HG03460 (cell line): ENCODE measurements at regions not wholly inside any gene's neighbourhood (a gene's known extent, or its start where the extent isn't known, plus 50 kb on each side); places are given as distances from the start of the nearest gene placed in this dataset.

Source experiments
- ATAC-seq: cut with Tn5 transposase; IDR thresholded peaks from one replicate; pipeline ENCODE4 v1.9.1; 2021; ENCODE audit not compliant: unreplicated experiment

- ATAC-seq = no peak
Observed at GRCh38 chr11:45597097-45597496, 68.3 kb downstream of the CHST1 start.

GRCh38 chr11:45596571-45596970 lies 68.9 kb downstream of the CHST1 start:
- no peak for ATAC-seq

GRCh38 chr11:45593992-45594391 lies 71.4 kb downstream of the CHST1 start:
- no peak for ATAC-seq

- ATAC-seq = no peak
Observed at GRCh38 chr11:45592636-45593035, 72.8 kb downstream of the CHST1 start.

GRCh38 chr11:45590743-45591142 lies 74.7 kb downstream of the CHST1 start:
- no peak for ATAC-seq

GRCh38 chr11:45585205-45585604 lies 80.2 kb downstream of the CHST1 start:
- ATAC-seq = no peak

- ATAC-seq = no peak
Observed at GRCh38 chr11:45583981-45584566, 81.3 kb downstream of the CHST1 start.

- no peak for ATAC-seq
Observed at GRCh38 chr11:45580399-45580798, 85.0 kb downstream of the CHST1 start.

GRCh38 chr11:45578316-45578715 lies 87.1 kb downstream of the CHST1 start:
- no peak for ATAC-seq

- ATAC-seq = no peak
Observed at GRCh38 chr11:45577752-45578151, 87.7 kb downstream of the CHST1 start.

- no peak for ATAC-seq
Observed at GRCh38 chr11:45576461-45577215, 88.8 kb downstream of the CHST1 start.

GRCh38 chr11:45573728-45574127 lies 91.7 kb downstream of the CHST1 start:
- no peak for ATAC-seq

- ATAC-seq = no peak
Observed at GRCh38 chr11:45572354-45573123, 92.9 kb downstream of the CHST1 start.

GRCh38 chr11:45569776-45570175 lies 95.6 kb downstream of the CHST1 start:
- no peak for ATAC-seq

- ATAC-seq = no peak
Observed at GRCh38 chr11:45568049-45568448, 97.4 kb downstream of the CHST1 start.

GRCh38 chr11:45565446-45565988 lies 99.9 kb downstream of the CHST1 start:
- ATAC-seq = no peak

GRCh38 chr11:45563810-45564209 lies 101.6 kb downstream of the CHST1 start:
- no peak for ATAC-seq

- no peak for ATAC-seq
Observed at GRCh38 chr11:45563171-45563570, 102.3 kb downstream of the CHST1 start.

- ATAC-seq = no peak
Observed at GRCh38 chr11:45560913-45561281, 104.5 kb downstream of the CHST1 start.

GRCh38 chr11:45560155-45560912 lies 105.1 kb downstream of the CHST1 start:
- no peak for ATAC-seq
